ENCODE measurements at regions not wholly inside any gene's neighbourhood (a gene's known extent, or its start where the extent isn't known, plus 50 kb on each side); places are given as distances from the start of the nearest gene placed in this dataset.

DNA sequence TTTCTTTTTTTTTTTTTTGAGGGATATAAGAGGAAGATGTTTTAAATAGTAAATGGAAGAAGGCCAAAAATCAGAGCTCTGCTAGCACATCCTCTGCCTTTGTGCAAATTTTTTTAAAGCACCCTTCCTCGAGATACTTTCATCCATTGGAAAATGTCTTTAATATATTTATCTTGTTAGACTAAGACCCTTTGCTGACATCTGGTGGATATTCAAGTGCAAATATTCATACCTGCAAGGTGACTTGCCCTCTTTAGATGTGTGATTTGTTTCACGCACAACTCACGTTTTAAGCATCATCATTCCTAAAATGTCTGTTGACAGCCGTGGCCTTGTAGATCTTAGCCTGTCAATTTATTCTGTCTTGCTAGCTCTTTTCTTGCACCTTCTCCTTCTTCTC, 258.5 kb downstream of the AGTPBP1 start:
- peak; percentile 13; the same call in 1 of the 2 replicates for TF ChIP-seq CTCF (IDR thresholded peaks at IDR 0.05)
- TF ChIP-seq ZFX (IDR thresholded peaks at IDR 0.05; ENCODE audit: borderline replicate concordance) = no peak
